Non-pigmented ciliary epithelial cell (primary cell): ENCODE measurements at regions not wholly inside any gene's neighbourhood (a gene's known extent, or its start where the extent isn't known, plus 50 kb on each side); places are given as distances from the start of the nearest gene placed in this dataset.
"Not testable (repeated sequence)": the region's sequence is repeated elsewhere in the genome, so short reads cannot be mapped to it uniquely, and the experiment has no call there.

Experiments used
- DNase-seq: peaks from one replicate; pipeline ENCODE4 v3.0.0-alpha.2; 2010; ENCODE audit warnings: low read depth

DNA sequence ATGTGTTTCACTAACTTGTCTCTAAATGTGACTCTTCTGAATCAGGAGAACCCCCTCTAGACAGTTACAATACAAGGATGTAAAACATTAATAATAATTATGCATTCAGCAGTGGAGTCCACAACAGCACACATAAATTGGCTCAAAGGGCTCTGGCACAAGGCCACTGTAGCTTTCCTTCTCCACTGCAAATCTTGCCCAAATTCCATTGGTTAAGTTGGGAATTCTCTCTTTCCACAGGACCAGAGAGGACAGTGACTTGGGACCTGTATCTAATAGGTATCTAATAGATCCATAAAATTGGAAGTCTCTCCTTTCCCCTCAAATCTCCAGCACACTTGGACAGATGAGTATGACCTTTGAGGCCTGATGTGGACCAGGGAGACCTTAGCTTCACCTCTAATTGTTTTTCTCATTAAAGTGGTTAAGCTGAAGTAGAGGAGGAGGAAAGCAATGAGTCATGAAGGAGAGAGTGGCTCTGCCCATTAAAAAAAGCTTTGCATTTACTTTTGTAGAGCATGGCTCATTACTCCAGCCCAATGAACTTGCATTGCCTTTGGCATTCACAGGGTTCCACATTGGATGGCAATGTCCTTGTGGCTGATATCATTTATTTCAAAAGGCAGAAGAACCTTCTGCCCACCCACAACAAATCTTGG, 72.3 kb upstream of the SH3RF1 start:
- no peak for DNase-seq

DNA sequence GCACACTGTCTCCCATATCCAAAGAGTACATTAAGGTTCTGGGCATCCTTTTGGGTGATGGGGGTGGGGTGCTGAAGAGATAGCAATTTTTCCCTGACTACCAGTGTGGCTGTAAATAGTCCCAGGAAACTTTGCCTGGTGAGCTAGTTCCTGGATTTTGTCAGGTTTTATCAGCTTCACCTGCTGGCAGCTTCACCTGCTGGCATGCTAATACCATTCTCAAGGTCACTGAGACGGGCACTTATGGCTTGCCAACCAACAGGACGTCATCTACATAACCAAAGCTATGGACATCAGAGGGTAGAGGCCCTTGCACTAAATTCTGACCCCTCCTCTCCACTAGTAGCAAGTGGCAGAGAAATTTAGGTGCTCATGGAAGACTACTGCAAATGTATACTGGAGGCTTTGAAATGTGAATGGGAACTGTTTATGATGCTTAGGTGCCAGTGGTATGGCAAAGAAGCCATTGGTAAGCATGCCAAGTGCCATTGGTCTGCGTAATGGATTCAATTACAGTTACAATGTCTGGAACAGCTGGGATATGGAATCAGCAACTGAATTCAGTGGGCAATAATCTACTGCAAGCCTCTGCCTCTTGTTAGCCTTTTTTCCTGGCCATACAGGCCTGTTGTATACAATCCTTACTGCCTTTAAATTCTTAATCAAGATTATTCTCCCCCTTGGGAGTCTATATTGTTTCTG, 71.6 kb upstream of the SH3RF1 start:
- DNase-seq: no peak

GRCh38 chr4:169341490-169341889, 70.7 kb upstream of the SH3RF1 start:
- DNase-seq: no peak

DNA sequence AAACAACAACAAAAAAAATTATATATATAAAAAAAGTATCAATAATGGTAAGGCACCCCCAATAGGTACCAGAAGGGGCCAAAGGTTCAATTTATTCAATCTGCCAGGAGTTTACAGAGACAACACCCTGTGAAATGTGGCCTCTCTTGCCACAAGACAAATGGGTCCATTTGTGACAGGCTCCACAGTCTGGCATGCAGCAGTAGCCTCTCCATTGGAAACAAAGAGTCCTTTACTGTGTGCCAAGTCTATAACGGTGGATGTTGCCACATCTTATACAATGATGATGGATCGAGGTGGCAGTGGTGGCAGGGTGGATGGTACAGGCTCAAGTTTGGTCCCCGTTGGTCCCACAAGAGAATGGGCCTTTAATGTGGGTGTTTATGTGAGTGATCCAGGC, 70.1 kb upstream of the SH3RF1 start:
- no peak for DNase-seq

- peak; percentile 36 for DNase-seq
These were observed 67.5 kb upstream of the SH3RF1 start for GRCh38 chr4:169338241-169338640.

DNA sequence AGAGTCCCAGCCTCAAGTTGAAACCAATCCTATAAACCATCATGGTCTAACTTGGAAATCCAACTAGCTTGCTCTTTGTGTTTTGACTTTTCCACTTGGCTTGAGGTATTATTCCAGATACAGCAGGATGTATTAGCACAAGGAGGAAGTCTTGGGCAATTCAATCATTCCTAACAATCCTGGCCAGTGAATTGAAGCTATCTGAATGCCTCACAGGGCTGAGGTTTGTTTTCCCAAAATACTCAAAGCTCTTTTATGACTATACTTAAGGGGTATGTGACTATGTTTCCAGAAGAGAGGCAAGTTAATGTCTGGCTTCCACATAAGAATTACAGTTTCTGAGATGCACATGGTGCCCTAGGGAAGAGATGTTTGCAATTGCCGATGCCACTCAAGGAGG, 66.8 kb upstream of the SH3RF1 start:
- peak; percentile 94 for DNase-seq

DNA sequence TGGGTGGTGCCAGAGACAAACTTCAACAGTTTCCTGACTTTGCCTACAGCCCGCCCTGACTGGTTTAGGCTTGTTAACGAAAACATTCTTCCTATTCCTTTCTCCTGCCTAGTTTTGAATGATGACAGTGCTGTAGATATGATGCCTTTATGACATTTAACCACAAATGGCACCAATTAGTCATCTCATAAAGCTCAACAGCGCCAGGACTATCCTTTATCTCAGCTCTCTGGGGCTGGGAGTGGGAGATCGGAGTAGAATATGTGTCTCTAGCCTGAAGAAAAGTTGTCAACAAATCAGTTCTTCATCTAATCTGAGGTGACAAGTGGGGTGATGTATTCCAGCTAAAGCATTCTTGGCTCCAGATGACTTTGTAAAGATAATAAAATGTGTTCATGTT, 64.6 kb upstream of the SH3RF1 start:
- DNase-seq: peak; percentile 60

- no peak for DNase-seq
These were observed 63.6 kb upstream of the SH3RF1 start for GRCh38 chr4:169334335-169334734.

DNA sequence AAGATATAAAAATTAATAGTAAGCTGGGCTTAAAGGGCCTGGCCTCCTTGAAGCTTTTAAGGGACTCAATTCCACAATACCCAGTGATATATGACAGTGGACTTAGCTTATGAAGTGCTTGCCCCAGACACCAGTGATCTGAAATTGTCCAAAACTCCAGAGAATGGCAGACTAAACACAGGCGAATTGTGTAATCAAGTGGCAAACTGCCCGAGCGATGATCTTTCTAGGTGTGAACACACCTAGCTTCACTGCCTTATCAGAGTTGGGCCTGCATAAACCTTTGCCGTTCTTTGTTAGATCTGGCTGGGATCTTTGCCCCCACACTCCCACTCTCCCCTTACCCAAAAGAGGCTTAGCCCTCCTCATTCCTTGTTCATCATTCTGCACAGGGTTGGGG, 62.5 kb upstream of the SH3RF1 start:
- no peak for DNase-seq

- no peak for DNase-seq
These were observed 61.8 kb upstream of the SH3RF1 start for GRCh38 chr4:169332583-169332982.

DNA sequence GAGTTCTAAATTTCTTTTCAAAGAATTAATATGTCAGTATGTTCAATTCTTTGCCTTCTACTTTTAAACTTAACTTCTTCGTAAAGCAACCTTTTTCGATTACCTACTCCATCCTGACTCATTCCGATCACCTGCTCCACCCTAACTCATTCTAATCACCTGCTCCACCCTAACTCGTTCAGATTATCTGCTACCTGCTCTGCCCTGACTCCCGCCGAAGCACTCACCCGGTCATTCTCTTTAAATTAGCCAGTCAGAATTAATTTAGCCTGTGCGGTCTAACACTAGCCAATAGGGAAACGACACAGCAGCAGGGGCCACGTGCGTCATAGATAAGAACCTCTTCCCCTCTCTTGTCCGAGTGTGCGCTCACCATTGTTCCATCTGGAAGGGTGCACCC, 60.1 kb upstream of the SH3RF1 start:
- DNase-seq: no peak

DNA sequence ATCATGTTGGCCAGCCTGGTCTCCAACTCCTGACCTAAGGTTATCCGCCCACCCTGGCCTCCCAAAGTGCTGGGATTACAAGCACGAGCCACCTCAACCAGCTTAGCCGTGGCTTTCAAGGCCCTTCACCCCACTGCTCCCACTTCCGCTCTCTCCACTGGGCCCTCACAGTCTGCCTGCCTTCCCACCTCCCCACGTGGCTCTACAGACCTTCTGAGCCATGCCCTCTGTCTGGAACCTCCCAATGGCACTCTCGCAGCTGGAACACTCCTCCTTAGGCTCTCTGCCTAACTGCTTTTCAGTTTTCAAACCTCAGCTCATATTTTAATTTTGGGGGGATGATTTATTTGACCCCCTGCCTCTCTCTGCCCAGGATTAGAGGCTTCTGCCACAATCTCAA, 59.3 kb upstream of the SH3RF1 start:
- no peak for DNase-seq

DNA sequence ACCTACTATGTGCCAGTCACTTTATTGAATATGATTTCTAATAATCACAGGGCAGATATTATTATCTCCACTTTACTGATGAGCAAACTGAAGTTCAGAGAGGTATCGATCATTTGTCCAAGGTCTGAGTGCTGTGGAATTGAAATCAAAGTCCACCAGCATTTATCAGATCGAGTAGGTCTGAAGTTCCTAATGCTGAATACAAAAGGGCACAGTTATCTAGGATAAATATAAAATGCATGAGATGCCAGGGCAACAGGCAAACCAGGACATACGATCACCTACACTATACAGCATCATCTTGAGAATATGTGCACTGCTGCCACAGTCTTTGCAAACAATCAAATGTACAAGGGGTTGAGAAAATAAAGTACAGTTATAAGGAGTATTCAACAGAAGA, 57.2 kb upstream of the SH3RF1 start:
- no peak for DNase-seq

DNA sequence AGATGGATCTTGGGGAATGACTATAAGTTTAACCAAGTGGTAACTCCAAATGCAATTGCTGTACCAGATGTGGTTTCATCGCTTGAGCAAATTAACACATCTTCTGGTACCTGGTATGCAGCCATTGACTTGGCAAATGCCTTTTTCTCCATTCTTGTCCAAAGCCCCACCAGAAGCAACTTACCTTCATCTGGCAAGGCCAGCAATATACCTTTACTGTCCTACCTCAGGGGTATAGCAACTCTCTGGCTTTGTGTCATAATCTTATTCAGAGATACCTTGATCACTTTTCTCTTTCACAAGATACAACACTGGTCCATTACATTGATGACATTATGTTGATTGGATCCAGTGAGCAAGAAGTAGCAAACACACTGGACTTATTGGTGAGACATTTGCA, 53.2 kb upstream of the SH3RF1 start:
- not testable (repeated sequence) for DNase-seq

DNA sequence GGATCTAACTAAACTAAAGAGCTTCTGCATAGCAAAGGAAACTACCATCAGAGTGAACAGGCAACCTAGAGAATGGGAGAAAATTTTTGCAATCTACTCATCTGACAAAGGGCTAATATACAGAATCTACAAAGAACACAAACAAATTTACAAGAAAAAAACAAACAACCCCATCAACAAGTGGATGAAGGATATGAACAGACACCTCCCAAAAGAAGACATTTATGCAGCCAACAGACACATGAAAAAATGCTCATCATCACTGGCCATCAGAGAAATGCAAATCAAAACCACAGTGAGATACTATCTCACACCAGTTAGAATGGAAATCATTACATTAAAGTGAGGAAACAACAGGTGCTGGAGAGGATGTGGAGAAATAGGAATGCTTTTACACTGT, 52.1 kb upstream of the SH3RF1 start:
- not testable (repeated sequence) for DNase-seq
